ENCODE measurements at regions not wholly inside any gene's neighbourhood (a gene's known extent, or its start where the extent isn't known, plus 50 kb on each side); places are given as distances from the start of the nearest gene placed in this dataset.

DNA sequence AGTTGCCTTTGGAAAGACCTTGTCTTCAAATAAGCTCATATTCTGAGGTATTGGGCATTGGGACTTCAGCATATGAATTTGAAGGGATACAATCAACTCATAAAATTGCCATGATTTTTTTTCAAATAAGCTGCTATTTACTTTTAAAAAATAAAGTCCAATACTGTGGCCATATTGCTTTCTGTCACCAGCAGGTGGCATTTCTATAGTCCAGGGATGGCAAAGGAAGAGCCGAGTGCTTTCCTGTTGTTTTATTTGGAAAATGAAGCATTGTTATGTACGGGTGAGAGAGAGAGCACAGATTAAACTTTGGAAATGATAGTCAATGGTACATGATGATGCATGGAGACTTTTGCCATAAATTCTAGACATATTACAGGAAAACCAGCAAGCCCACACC lies 104.1 kb upstream of the DPP6 start:
- no peak for ATAC-seq
- TF ChIP-seq, protein P1, sequence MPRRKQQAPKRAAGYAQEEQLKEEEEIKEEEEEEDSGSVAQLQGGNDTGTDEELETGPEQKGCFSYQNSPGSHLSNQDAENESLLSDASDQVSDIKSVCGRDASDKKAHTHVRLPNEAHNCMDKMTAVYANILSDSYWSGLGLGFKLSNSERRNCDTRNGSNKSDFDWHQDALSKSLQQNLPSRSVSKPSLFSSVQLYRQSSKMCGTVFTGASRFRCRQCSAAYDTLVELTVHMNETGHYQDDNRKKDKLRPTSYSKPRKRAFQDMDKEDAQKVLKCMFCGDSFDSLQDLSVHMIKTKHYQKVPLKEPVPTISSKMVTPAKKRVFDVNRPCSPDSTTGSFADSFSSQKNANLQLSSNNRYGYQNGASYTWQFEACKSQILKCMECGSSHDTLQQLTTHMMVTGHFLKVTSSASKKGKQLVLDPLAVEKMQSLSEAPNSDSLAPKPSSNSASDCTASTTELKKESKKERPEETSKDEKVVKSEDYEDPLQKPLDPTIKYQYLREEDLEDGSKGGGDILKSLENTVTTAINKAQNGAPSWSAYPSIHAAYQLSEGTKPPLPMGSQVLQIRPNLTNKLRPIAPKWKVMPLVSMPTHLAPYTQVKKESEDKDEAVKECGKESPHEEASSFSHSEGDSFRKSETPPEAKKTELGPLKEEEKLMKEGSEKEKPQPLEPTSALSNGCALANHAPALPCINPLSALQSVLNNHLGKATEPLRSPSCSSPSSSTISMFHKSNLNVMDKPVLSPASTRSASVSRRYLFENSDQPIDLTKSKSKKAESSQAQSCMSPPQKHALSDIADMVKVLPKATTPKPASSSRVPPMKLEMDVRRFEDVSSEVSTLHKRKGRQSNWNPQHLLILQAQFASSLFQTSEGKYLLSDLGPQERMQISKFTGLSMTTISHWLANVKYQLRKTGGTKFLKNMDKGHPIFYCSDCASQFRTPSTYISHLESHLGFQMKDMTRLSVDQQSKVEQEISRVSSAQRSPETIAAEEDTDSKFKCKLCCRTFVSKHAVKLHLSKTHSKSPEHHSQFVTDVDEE (CRISPR knock-in tag; IDR thresholded peaks at IDR 0.05) = no peak
- TF ChIP-seq ZC3H10 (CRISPR knock-in tag; IDR thresholded peaks at IDR 0.05) (no peak), SNAI2 (CRISPR knock-in tag; IDR thresholded peaks at IDR 0.05) (no peak), CSDC2 (CRISPR knock-in tag; IDR thresholded peaks at IDR 0.05) (no peak), TCF4 (CRISPR knock-in tag; IDR thresholded peaks at IDR 0.05; ENCODE audit: borderline replicate concordance) (no peak), ZFP3 (CRISPR knock-in tag; IDR thresholded peaks at IDR 0.05) (no peak), GLIS3 (CRISPR knock-in tag; IDR thresholded peaks at IDR 0.05) (no peak)

- no peak for TF ChIP-seq ISL1 (CRISPR knock-in tag; IDR thresholded peaks at IDR 0.05)
- TF ChIP-seq, protein P1 (CRISPR knock-in tag; IDR thresholded peaks at IDR 0.05) = no peak
- TF ChIP-seq TCF4 (CRISPR knock-in tag; IDR thresholded peaks at IDR 0.05; ENCODE audit: borderline replicate concordance) = no peak
- TF ChIP-seq, protein P2, sequence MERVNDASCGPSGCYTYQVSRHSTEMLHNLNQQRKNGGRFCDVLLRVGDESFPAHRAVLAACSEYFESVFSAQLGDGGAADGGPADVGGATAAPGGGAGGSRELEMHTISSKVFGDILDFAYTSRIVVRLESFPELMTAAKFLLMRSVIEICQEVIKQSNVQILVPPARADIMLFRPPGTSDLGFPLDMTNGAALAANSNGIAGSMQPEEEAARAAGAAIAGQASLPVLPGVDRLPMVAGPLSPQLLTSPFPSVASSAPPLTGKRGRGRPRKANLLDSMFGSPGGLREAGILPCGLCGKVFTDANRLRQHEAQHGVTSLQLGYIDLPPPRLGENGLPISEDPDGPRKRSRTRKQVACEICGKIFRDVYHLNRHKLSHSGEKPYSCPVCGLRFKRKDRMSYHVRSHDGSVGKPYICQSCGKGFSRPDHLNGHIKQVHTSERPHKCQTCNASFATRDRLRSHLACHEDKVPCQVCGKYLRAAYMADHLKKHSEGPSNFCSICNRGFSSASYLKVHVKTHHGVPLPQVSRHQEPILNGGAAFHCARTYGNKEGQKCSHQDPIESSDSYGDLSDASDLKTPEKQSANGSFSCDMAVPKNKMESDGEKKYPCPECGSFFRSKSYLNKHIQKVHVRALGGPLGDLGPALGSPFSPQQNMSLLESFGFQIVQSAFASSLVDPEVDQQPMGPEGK (CRISPR knock-in tag; IDR thresholded peaks at IDR 0.05; ENCODE audit: borderline replicate concordance) = no peak
- TF ChIP-seq GLIS3 (CRISPR knock-in tag; IDR thresholded peaks at IDR 0.05) = no peak
- TF ChIP-seq CREB5 (CRISPR knock-in tag; IDR thresholded peaks at IDR 0.05; ENCODE audit: low read depth) = no peak
- TF ChIP-seq ZNF565 (CRISPR knock-in tag; conservative IDR thresholded peaks at IDR 0.05; ENCODE audit: low read depth) = no peak
- no peak for TF ChIP-seq TOX (CRISPR knock-in tag; IDR thresholded peaks at IDR 0.05; ENCODE audit: borderline replicate concordance)
- TF ChIP-seq, protein P3, sequence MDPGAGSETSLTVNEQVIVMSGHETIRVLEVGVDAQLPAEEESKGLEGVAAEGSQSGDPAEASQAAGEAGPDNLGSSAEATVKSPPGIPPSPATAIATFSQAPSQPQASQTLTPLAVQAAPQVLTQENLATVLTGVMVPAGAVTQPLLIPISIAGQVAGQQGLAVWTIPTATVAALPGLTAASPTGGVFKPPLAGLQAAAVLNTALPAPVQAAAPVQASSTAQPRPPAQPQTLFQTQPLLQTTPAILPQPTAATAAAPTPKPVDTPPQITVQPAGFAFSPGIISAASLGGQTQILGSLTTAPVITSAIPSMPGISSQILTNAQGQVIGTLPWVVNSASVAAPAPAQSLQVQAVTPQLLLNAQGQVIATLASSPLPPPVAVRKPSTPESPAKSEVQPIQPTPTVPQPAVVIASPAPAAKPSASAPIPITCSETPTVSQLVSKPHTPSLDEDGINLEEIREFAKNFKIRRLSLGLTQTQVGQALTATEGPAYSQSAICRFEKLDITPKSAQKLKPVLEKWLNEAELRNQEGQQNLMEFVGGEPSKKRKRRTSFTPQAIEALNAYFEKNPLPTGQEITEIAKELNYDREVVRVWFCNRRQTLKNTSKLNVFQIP (CRISPR knock-in tag; IDR thresholded peaks at IDR 0.05; ENCODE audit: borderline replicate concordance, low read depth) = no peak
- TF ChIP-seq CSRNP3 (CRISPR knock-in tag; IDR thresholded peaks at IDR 0.05) = no peak
- no peak for TF ChIP-seq SNAI2 (CRISPR knock-in tag; IDR thresholded peaks at IDR 0.05)
- TF ChIP-seq ZFP30 (CRISPR knock-in tag; IDR thresholded peaks at IDR 0.05) = no peak
- no peak for TF ChIP-seq PPARA (CRISPR knock-in tag; IDR thresholded peaks at IDR 0.05; ENCODE audit: borderline replicate concordance)
- TF ChIP-seq CSDC2 (CRISPR knock-in tag; IDR thresholded peaks at IDR 0.05) = no peak
Measured at GRCh38 chr7:153951316-153951715, 100.9 kb upstream of the DPP6 start.

GRCh38 chr7:153954477-153954876 lies 97.7 kb upstream of the DPP6 start:
- ATAC-seq = no peak
- TF ChIP-seq ZFP3 (CRISPR knock-in tag; IDR thresholded peaks at IDR 0.05) (no peak), RARB (CRISPR knock-in tag; IDR thresholded peaks at IDR 0.05) (no peak), ESRRG (CRISPR knock-in tag; IDR thresholded peaks at IDR 0.05) (no peak), CSDC2 (CRISPR knock-in tag; IDR thresholded peaks at IDR 0.05) (no peak), CSRNP3 (CRISPR knock-in tag; IDR thresholded peaks at IDR 0.05) (no peak), ZFP30 (CRISPR knock-in tag; IDR thresholded peaks at IDR 0.05) (no peak), ZNF70 (CRISPR knock-in tag; IDR thresholded peaks at IDR 0.05) (no peak), OSR1 (CRISPR knock-in tag; IDR thresholded peaks at IDR 0.05) (no peak), CREB5 (CRISPR knock-in tag; IDR thresholded peaks at IDR 0.05; ENCODE audit: low read depth) (no peak), TOX (CRISPR knock-in tag; IDR thresholded peaks at IDR 0.05; ENCODE audit: borderline replicate concordance) (no peak), ZC3H10 (CRISPR knock-in tag; IDR thresholded peaks at IDR 0.05) (no peak), PPARA (CRISPR knock-in tag; IDR thresholded peaks at IDR 0.05; ENCODE audit: borderline replicate concordance) (no peak)

More at GRCh38 chr7:153951316-153951715, 100.9 kb upstream of the DPP6 start:
- ATAC-seq = no peak

Data from SK-N-SH treated with all-trans-retinoic acid at 6 μM for 48 hours (cell line).